ENCODE measurements at regions not wholly inside any gene's neighbourhood (a gene's known extent, or its start where the extent isn't known, plus 50 kb on each side); places are given as distances from the start of the nearest gene placed in this dataset.

DNA sequence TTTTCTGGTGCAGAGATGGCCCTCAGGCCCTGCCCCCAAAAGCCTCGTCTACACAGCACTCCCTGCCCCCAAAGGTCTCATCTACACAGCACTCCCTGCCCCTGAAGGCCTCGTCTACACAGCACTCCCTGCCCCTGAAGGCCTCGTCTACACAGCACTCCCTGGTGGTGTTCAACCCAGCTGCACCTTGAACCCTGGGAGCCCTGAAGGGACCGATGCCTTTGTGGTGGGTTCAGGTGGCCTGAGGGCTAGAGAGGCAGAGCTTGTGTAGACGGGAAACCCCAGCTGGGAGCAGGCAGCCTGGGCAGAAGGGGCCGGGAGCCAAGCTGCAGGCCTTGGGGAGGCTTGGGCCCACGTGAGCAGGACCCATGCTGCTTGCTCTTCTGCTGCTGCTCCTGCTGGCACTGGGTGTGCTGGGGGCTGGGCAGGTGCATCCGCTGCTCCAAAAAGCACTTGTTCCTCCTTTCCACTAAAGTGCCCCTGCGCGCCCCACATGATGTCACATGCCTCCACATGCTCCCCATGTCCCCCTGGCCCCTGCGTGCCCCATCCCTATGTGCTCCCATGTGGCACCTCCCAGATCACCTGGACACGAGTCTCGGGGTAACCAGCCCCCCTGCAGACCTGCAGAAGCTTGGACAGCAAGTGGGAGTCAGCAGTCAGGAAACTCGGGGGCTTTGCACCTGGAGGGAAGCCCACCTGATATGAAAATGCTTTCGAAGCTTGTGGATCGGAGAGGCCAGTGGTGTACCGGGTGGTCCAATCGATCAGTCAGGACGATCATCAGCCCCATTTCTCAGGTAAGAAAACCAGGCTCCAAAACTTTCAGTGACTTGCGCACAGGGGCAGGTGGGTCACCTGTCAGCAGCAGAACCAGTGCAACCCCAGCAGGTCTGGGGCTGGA is 94.9 kb upstream of the CTDP1 start:
- TF ChIP-seq, protein P1, sequence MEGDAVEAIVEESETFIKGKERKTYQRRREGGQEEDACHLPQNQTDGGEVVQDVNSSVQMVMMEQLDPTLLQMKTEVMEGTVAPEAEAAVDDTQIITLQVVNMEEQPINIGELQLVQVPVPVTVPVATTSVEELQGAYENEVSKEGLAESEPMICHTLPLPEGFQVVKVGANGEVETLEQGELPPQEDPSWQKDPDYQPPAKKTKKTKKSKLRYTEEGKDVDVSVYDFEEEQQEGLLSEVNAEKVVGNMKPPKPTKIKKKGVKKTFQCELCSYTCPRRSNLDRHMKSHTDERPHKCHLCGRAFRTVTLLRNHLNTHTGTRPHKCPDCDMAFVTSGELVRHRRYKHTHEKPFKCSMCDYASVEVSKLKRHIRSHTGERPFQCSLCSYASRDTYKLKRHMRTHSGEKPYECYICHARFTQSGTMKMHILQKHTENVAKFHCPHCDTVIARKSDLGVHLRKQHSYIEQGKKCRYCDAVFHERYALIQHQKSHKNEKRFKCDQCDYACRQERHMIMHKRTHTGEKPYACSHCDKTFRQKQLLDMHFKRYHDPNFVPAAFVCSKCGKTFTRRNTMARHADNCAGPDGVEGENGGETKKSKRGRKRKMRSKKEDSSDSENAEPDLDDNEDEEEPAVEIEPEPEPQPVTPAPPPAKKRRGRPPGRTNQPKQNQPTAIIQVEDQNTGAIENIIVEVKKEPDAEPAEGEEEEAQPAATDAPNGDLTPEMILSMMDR (IDR thresholded peaks at IDR 0.05), result no peak
- no peak for TF ChIP-seq POLR2A (IDR thresholded peaks at IDR 0.05)
